ENCODE measurements at regions not wholly inside any gene's neighbourhood (a gene's known extent, or its start where the extent isn't known, plus 50 kb on each side); places are given as distances from the start of the nearest gene placed in this dataset.

DNA sequence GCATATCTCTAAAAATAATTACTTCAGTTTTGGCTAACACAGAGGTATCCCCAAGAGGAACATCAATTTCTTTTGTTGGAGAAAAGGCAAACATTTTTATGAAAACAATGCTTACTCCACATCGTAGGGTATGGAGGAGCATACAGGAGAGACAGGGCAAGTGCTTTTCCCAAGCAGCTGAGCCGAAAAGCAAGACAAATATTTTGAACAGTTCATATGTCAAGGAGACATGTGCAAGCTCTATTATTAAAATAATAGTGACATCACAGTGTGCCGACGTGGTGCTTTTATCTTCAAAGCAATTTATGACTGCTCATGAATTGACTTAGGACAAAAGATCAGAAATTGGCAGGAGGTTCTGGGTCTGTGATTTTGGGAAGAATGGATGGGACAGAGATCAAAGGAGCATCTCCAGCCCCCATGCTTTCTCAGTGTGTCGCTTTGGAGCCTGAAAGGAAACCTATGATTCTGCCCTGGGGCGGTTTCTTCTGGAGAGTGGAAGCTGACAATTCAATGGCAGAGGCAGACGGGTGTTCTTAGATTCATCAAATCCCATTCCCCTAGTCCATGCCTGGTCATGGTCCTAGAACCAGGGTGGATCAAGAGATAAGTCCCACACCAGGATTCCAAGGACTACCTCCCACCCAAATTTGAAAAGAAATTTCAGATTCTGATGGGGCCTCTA lies 97.1 kb downstream of the JCAD start:
- Histone ChIP-seq H3K27me3 (no peaks in the 10 kb centered on the region), H3K4me3 (no peak overlapping the region), H3K27ac (no peak overlapping the region), H3K36me3 (replicated peaks in 1 of 2; ENCODE audit: insufficient read depth in 1 of 2, low read depth in 2 of 2) (no peaks in the 10 kb centered on the region), H3K4me1 (peaks cover 15% of the 10 kb centered on the region), H3K9me3 (no peaks in the 10 kb centered on the region)
- ATAC-seq (no peak), DNase-seq (no peak)
- TF ChIP-seq POLR2A (IDR thresholded peaks at IDR 0.05), result no peak
- TF ChIP-seq, protein P1, sequence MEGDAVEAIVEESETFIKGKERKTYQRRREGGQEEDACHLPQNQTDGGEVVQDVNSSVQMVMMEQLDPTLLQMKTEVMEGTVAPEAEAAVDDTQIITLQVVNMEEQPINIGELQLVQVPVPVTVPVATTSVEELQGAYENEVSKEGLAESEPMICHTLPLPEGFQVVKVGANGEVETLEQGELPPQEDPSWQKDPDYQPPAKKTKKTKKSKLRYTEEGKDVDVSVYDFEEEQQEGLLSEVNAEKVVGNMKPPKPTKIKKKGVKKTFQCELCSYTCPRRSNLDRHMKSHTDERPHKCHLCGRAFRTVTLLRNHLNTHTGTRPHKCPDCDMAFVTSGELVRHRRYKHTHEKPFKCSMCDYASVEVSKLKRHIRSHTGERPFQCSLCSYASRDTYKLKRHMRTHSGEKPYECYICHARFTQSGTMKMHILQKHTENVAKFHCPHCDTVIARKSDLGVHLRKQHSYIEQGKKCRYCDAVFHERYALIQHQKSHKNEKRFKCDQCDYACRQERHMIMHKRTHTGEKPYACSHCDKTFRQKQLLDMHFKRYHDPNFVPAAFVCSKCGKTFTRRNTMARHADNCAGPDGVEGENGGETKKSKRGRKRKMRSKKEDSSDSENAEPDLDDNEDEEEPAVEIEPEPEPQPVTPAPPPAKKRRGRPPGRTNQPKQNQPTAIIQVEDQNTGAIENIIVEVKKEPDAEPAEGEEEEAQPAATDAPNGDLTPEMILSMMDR (IDR thresholded peaks at IDR 0.05), result no peak
- intact Hi-C loops (cut with DNase I), result no loop called here
- WGBS, 2 donors, result 80 to 86% methylated on average over 7 of the region's 7 CpGs

GRCh38 chr10:29961351-29961750 lies 98.0 kb downstream of the JCAD start:
- DNase-seq (no peak), ATAC-seq (no peak)
- Histone ChIP-seq H3K27me3 (no peaks in the 10 kb centered on the region), H3K27ac (no peak overlapping the region), H3K36me3 (replicated peaks in 1 of 2; ENCODE audit: insufficient read depth in 1 of 2, low read depth in 2 of 2) (no peaks in the 10 kb centered on the region), H3K4me1 (peaks cover 16% of the 10 kb centered on the region), H3K4me3 (no peak overlapping the region), H3K9me3 (no peaks in the 10 kb centered on the region)
- intact Hi-C loops (cut with DNase I), result no loop called here
- WGBS, 2 donors, result 88 to 92% methylated on average over 6 of the region's 6 CpGs
- TF ChIP-seq, protein P1 (IDR thresholded peaks at IDR 0.05), result no peak
- TF ChIP-seq POLR2A (IDR thresholded peaks at IDR 0.05), result no peak

GRCh38 chr10:29960261-29960660 lies 99.1 kb downstream of the JCAD start:
- ATAC-seq (no peak), DNase-seq (no peak)
- Histone ChIP-seq H3K4me1 (peaks cover 16% of the 10 kb centered on the region), H3K9me3 (no peaks in the 10 kb centered on the region), H3K27ac (no peak overlapping the region), H3K36me3 (replicated peaks in 1 of 2; ENCODE audit: insufficient read depth in 1 of 2, low read depth in 2 of 2) (no peaks in the 10 kb centered on the region), H3K27me3 (no peaks in the 10 kb centered on the region), H3K4me3 (no peak overlapping the region)
- 90 to 91% methylated on average over 3 of the region's 3 CpGs for WGBS, 2 donors
- no peak for TF ChIP-seq POLR2A (IDR thresholded peaks at IDR 0.05)
- TF ChIP-seq, protein P1 (IDR thresholded peaks at IDR 0.05), result no peak
- intact Hi-C loops (cut with DNase I), result no loop called here

DNA sequence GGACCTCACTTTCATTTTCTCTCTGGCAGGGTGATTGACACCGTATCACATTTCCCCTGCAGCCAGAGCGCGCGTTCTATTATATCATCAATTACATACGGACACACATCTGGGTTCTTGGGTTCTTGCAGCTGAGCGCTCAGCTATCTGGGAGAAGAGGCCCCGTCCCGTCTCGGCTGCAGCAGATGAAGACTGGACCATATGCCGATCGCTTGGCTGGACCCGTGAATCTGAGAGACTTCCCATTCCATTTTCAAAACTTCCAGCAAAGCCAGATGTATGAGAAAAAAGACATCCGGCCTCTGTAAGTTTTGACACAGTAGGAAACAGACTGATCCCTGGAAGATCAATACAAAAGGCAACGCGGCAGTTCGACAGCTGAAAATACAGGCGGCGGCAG lies 99.8 kb downstream of the JCAD start:
- H3K9me3 ChIP-seq, result no peaks in the 10 kb centered on the region
- no peak for TF ChIP-seq POLR2A (IDR thresholded peaks at IDR 0.05)
- TF ChIP-seq, protein P1 (IDR thresholded peaks at IDR 0.05), result no peak
- WGBS, 2 donors, result 65 to 73% methylated on average over 18 of the region's 18 CpGs

DNA sequence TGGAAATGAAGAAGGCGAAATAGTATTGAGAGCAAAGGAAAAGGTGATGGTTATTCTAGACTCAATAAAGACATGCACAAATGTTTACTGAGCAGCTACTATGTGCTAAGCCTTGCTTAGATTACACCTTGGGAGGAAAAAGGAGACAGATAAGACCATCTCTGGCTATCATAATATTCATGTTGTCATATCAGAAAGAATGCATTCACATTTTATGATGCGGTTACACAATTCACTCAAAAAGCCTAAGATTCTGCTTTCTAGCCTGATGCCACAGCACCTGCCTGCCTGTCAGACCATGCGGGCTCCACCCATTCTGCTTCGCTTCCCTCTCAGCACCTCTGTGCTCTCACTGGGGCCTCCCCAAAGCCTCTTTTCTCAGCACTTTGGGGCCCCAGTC lies 100.9 kb downstream of the JCAD start:
- TF ChIP-seq, protein P1 (IDR thresholded peaks at IDR 0.05), result no peak
- no peak for TF ChIP-seq POLR2A (IDR thresholded peaks at IDR 0.05)
- intact Hi-C loops (cut with DNase I), result no loop called here
- 75 to 92% methylated on average over 4 of the region's 4 CpGs for WGBS, 2 donors
- no peak for ATAC-seq
- no peak for DNase-seq
- Histone ChIP-seq H3K9me3 (no peaks in the 10 kb centered on the region), H3K4me3 (no peak overlapping the region), H3K4me1 (peaks cover 16% of the 10 kb centered on the region), H3K36me3 (replicated peaks in 1 of 2; ENCODE audit: insufficient read depth in 1 of 2, low read depth in 2 of 2) (no peaks in the 10 kb centered on the region), H3K27me3 (no peaks in the 10 kb centered on the region), H3K27ac (peak overlapping the region; percentile 25 to 56 (median 36))

More for the DNA sequence above, 99.8 kb downstream of the JCAD start:
- Histone ChIP-seq H3K36me3 (replicated peaks in 1 of 2; ENCODE audit: insufficient read depth in 1 of 2, low read depth in 2 of 2) (no peaks in the 10 kb centered on the region), H3K4me1 (peaks cover 16% of the 10 kb centered on the region), H3K27ac (no peak overlapping the region), H3K27me3 (no peaks in the 10 kb centered on the region), H3K4me3 (no peak overlapping the region)
- DNase-seq (no peak), ATAC-seq (no peak)
- intact Hi-C loops (cut with DNase I), result no loop called here
